T-helper 17 cell (primary cell): ENCODE measurements at regions not wholly inside any gene's neighbourhood (a gene's known extent, or its start where the extent isn't known, plus 50 kb on each side); places are given as distances from the start of the nearest gene placed in this dataset.

Experiments
- ATAC-seq: fragments of 150-1000 bp; cut with Tn5 transposase; 2 replicates; pipeline ENCODE4 v1.10.0; 2021; ENCODE audit warnings: mild to moderate bottlenecking, moderate library complexity
- DNase-seq, 3 donors: peaks; one replicate each; pipeline versions ENCODE4 v3.0.0 to v3.0.0-alpha.2; 2020 to 2021
- H3K9me3 ChIP-seq: one replicate; pipeline ENCODE4 v1.7.0; 2013; ENCODE audit warnings: low read length, mild to moderate bottlenecking; ENCODE audit not compliant: control insufficient read depth, poor library complexity, severe bottlenecking
- H3K27ac Mint-ChIP-seq: one replicate; pipeline ENCODE4 v1.8.0; 2022; ENCODE audit warnings: mild to moderate bottlenecking, moderate library complexity, mixed read lengths
- H3K27me3 Mint-ChIP-seq: one replicate; pipeline ENCODE4 v1.8.0; 2022; ENCODE audit warnings: mixed read lengths
- H3K36me3 Mint-ChIP-seq: one replicate; pipeline ENCODE4 v1.8.0; 2022; ENCODE audit warnings: low read depth, mixed read lengths
- H3K4me1 Mint-ChIP-seq: one replicate; pipeline ENCODE4 v1.8.0; 2022; ENCODE audit warnings: mild to moderate bottlenecking, mixed read lengths
- H3K4me3 Mint-ChIP-seq: one replicate; pipeline ENCODE4 v1.8.0; 2022; ENCODE audit warnings: mild to moderate bottlenecking, moderate library complexity, mixed read lengths

DNA sequence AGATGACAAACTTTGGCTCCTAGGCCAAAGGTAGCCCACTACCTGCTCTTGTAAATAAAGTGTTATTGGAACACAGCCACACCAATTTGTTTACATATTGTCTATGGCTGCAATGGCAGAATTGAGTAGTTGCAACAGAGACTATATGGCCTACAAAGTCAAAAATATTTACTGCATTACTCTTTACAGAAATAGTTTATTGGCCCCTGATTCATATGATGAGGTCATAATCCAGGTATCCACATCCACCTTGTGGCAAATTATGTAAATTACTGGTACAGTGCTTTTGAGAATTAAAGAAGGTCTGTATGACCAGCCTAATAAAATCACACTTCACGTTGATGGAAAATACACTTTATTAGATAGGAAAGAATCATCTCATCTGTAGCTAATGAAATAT is 337.0 kb upstream of the DDX53 start:
- no peaks in the 10 kb centered on the region for H3K4me1 Mint-ChIP-seq
- no peak overlapping the region for H3K4me3 Mint-ChIP-seq
- no peaks in the 10 kb centered on the region for H3K27me3 Mint-ChIP-seq
- H3K36me3 Mint-ChIP-seq = no peaks in the 10 kb centered on the region
- DNase-seq (no peak), ATAC-seq (no peak)
- no peaks in the 10 kb centered on the region for H3K9me3 ChIP-seq
- H3K27ac Mint-ChIP-seq = no peak overlapping the region

DNA sequence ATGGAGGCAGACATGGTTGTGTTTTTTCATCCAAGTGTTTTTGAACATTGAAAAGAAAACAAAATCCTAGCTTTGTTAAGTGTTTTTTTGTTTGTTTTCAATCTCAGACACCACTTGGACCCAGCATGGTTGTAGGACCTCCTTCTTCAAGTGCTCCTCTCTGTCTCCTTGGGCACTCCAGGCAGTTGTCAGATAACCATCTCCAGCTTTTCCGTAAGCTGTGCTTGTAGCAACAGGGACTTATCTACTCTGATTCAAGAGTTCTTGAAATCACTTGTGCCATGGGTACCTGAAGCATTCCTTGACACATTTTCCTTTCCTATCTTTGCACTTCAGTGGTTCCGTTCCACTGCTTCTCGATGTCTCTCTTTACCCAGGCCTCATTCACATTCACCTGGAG is 334.9 kb upstream of the DDX53 start:
- no peaks in the 10 kb centered on the region for H3K4me1 Mint-ChIP-seq
- no peaks in the 10 kb centered on the region for H3K9me3 ChIP-seq
- H3K36me3 Mint-ChIP-seq = no peaks in the 10 kb centered on the region
- no peak overlapping the region for H3K4me3 Mint-ChIP-seq
- no peaks in the 10 kb centered on the region for H3K27me3 Mint-ChIP-seq
- DNase-seq = no peak
- no peak for ATAC-seq
- no peak overlapping the region for H3K27ac Mint-ChIP-seq

- H3K9me3 ChIP-seq = no peaks in the 10 kb centered on the region
- Mint-ChIP-seq H3K36me3 (no peaks in the 10 kb centered on the region), H3K27me3 (no peaks in the 10 kb centered on the region), H3K27ac (no peak overlapping the region), H3K4me3 (no peak overlapping the region), H3K4me1 (no peaks in the 10 kb centered on the region)
- ATAC-seq (no peak), DNase-seq (no peak)
These were observed 333.9 kb upstream of the DDX53 start for GRCh38 chrX:22665818-22666217.

GRCh38 chrX:22666441-22666840 is 333.3 kb upstream of the DDX53 start:
- H3K36me3 Mint-ChIP-seq = no peaks in the 10 kb centered on the region
- no peaks in the 10 kb centered on the region for H3K27me3 Mint-ChIP-seq
- H3K4me1 Mint-ChIP-seq = no peaks in the 10 kb centered on the region
- no peaks in the 10 kb centered on the region for H3K9me3 ChIP-seq
- DNase-seq (no peak), ATAC-seq (no peak)
- no peak overlapping the region for H3K27ac Mint-ChIP-seq
- no peak overlapping the region for H3K4me3 Mint-ChIP-seq

DNA sequence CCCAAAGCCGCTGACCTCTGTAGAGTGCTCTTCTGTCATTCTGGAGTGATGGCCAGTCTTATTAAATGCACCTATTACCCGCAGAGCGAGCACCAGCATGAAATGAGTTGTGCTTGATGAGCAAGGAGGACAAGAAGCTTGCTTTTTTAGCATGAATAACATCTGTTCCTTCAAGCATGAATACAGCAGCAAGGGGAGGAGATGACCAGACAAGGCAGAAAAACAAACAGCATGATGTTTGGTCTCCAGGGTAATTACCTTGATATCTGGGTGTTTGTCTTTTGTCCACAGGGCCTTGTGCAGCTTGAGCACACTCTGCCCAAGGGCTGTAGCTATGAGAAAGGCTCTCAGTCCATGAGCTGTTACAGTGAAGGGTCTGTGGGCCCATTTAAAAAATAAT is 324.8 kb upstream of the DDX53 start:
- no peak for DNase-seq

DNA sequence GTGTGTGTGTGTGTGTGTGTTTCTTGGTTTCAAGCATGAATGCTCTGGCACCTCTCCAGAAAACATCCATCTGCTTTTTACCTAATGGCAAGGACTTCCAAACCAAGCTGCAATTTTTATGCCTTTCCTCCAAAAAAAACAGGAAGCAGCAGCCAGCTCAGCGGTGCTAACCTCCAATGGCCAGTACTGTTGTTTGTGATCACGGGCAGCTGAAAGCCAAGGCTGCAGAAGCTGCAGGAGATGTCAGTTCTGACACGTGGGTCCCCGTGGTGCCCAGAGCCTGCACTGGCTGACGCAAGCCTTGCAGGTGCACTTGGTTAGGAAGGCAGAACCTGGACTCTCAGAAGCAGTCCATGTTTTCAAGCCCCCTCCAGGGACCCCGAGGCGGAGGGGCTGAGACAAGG is 313.6 kb upstream of the DDX53 start:
- DNase-seq = no peak
- Mint-ChIP-seq H3K27ac (no peak overlapping the region), H3K36me3 (no peaks in the 10 kb centered on the region), H3K4me1 (no peaks in the 10 kb centered on the region), H3K27me3 (no peaks in the 10 kb centered on the region), H3K4me3 (no peak overlapping the region)
- no peak for ATAC-seq
- H3K9me3 ChIP-seq = no peaks in the 10 kb centered on the region

More for the DNA sequence above, 324.8 kb upstream of the DDX53 start:
- no peaks in the 10 kb centered on the region for H3K9me3 ChIP-seq
- Mint-ChIP-seq H3K4me1 (no peaks in the 10 kb centered on the region), H3K27me3 (no peaks in the 10 kb centered on the region), H3K4me3 (no peak overlapping the region), H3K36me3 (no peaks in the 10 kb centered on the region), H3K27ac (no peak overlapping the region)
- ATAC-seq = no peak

DNA sequence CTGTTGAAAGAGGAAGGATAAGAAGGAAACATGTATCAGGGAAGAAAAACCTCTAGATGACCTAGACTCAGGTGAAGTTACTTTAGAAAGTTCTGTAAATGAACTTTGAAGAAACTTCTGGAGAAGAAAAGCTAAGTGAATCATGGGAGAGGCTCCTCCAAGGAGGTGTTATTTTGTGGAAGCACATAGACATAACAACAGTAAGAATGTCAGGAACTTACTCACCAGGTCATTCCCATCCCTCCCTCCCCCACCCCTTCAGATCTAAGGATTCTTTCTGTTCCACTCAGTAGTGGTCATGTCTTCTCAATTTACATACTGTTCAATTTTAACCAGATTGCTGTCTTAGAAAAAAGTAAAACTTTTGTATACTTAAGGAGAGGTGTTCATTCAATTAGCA is 310.5 kb upstream of the DDX53 start:
- no peak overlapping the region for H3K4me3 Mint-ChIP-seq

GRCh38 chrX:22690116-22690515 is 309.6 kb upstream of the DDX53 start:
- H3K4me3 Mint-ChIP-seq = no peak overlapping the region
- DNase-seq (no peak), ATAC-seq (no peak)
- no peaks in the 10 kb centered on the region for H3K4me1 Mint-ChIP-seq
- no peak overlapping the region for H3K27ac Mint-ChIP-seq
- no peaks in the 10 kb centered on the region for H3K27me3 Mint-ChIP-seq
- no peaks in the 10 kb centered on the region for H3K9me3 ChIP-seq
- no peaks in the 10 kb centered on the region for H3K36me3 Mint-ChIP-seq

More for the DNA sequence above, 310.5 kb upstream of the DDX53 start:
- no peaks in the 10 kb centered on the region for H3K9me3 ChIP-seq
- no peak overlapping the region for H3K27ac Mint-ChIP-seq
- no peaks in the 10 kb centered on the region for H3K27me3 Mint-ChIP-seq
- no peaks in the 10 kb centered on the region for H3K36me3 Mint-ChIP-seq
- ATAC-seq (no peak), DNase-seq (no peak)
- no peaks in the 10 kb centered on the region for H3K4me1 Mint-ChIP-seq

- no peak for ATAC-seq
- DNase-seq = no peak
- Mint-ChIP-seq H3K4me3 (no peak overlapping the region), H3K4me1 (no peaks in the 10 kb centered on the region), H3K36me3 (no peaks in the 10 kb centered on the region), H3K27me3 (no peaks in the 10 kb centered on the region), H3K27ac (no peak overlapping the region)
- H3K9me3 ChIP-seq = no peaks in the 10 kb centered on the region
These were observed 307.7 kb upstream of the DDX53 start for GRCh38 chrX:22691966-22692565.

DNA sequence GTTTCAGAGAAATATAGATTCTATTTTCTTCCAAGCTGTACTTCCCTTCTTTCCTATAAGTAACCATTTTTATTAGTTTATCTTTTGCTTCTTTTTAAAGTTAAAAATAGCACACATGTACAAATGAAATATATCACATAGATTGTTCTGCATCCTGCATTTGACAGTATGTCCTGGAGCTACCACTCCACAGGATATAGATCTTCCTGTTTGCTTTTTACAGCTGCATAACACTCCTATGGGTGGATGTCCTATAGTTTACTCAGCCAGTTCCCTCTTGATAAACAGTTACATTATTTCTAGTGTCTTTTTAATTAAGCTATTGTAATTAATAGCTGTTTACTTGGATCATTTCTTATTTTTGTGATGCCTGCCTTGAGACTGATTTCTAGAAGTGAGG is 301.6 kb upstream of the DDX53 start:
- Mint-ChIP-seq H3K27ac (no peak overlapping the region), H3K4me3 (no peak overlapping the region), H3K27me3 (no peaks in the 10 kb centered on the region), H3K36me3 (no peaks in the 10 kb centered on the region), H3K4me1 (no peaks in the 10 kb centered on the region)
- H3K9me3 ChIP-seq = no peaks in the 10 kb centered on the region
- DNase-seq (no peak), ATAC-seq (no peak)

- Mint-ChIP-seq H3K36me3 (no peaks in the 10 kb centered on the region), H3K27me3 (no peaks in the 10 kb centered on the region), H3K4me1 (no peaks in the 10 kb centered on the region), H3K27ac (no peak overlapping the region), H3K4me3 (no peak overlapping the region)
- no peak for ATAC-seq
- DNase-seq = no peak
- H3K9me3 ChIP-seq = no peaks in the 10 kb centered on the region
These were observed 300.1 kb upstream of the DDX53 start for GRCh38 chrX:22699581-22700091.

DNA sequence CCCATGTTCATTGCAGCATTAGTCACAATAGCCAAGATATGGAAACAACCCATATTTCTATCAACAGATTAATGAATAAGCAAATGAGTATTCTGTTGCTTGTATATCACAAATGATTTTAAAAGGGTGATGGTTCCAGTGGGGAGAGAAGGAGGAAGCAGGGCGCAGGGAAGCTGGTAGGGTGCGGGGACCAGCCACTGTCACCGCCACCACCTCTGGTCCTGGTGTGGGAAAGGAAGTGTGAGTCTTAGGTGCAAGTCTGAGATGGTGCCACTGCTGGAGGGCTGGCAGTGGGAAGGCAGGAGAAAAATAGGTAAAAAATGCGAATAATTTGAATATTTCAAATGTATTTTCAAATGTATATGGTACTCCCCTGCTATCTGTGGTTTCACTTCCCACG is 286.8 kb upstream of the DDX53 start:
- ATAC-seq = no peak
- H3K27me3 Mint-ChIP-seq = no peaks in the 10 kb centered on the region
- H3K9me3 ChIP-seq = no peaks in the 10 kb centered on the region
- no peak overlapping the region for H3K4me3 Mint-ChIP-seq
- H3K36me3 Mint-ChIP-seq = no peaks in the 10 kb centered on the region
- H3K4me1 Mint-ChIP-seq = no peaks in the 10 kb centered on the region
- H3K27ac Mint-ChIP-seq = no peak overlapping the region
- no peak for DNase-seq

- peaks cover 6% of the 10 kb centered on the region for H3K27me3 Mint-ChIP-seq
- no peak overlapping the region for H3K4me3 Mint-ChIP-seq
- no peaks in the 10 kb centered on the region for H3K36me3 Mint-ChIP-seq
- H3K27ac Mint-ChIP-seq = no peak overlapping the region
- ATAC-seq (no peak), DNase-seq (no peak)
- H3K4me1 Mint-ChIP-seq = no peaks in the 10 kb centered on the region
- no peaks in the 10 kb centered on the region for H3K9me3 ChIP-seq
These were observed 269.2 kb upstream of the DDX53 start for GRCh38 chrX:22730542-22730941.

DNA sequence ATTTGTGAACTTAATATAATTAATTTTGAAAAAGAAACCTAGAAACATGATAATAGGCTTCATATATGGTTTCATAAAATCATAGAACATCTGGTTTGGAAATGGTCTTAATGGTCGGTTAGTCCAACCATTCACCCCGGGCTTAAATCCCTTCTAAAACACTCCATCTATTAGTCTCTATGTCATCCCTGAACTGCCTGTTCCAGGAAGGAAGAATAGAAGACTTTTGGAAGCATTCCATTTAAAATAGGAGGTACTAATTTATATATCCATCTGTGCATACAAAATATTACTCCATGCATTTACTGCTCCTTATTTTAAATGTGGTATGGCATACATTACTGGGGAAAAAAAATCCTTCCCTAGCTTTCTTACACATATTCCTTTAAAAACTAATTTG is 262.2 kb upstream of the DDX53 start:
- ATAC-seq (no peak), DNase-seq (no peak)
- Mint-ChIP-seq H3K27me3 (no peaks in the 10 kb centered on the region), H3K4me1 (no peaks in the 10 kb centered on the region), H3K4me3 (no peak overlapping the region), H3K27ac (no peak overlapping the region), H3K36me3 (no peaks in the 10 kb centered on the region)
- H3K9me3 ChIP-seq = no peaks in the 10 kb centered on the region
